ENCODE measurements at regions not wholly inside any gene's neighbourhood (a gene's known extent, or its start where the extent isn't known, plus 50 kb on each side); places are given as distances from the start of the nearest gene placed in this dataset.

GRCh38 chr14:22158560-22158959 lies 430.5 kb downstream of the DAD1 start:
- no peak overlapping the region for H3K4me3 ChIP-seq (ENCODE audit: low read depth, low read length)
- TF ChIP-seq CTCF (conservative IDR thresholded peaks at IDR 0.05; ENCODE audit: low read depth, low read length): no peak
- no peak for DNase-seq (ENCODE audit: low read depth)

- TF ChIP-seq CTCF (conservative IDR thresholded peaks at IDR 0.05; ENCODE audit: low read depth, low read length): no peak
- H3K4me3 ChIP-seq (ENCODE audit: low read depth, low read length): no peak overlapping the region
- DNase-seq (ENCODE audit: low read depth): no peak
Observed at GRCh38 chr14:22155571-22155970, 433.5 kb downstream of the DAD1 start.

GRCh38 chr14:22152903-22153302 lies 436.1 kb downstream of the DAD1 start:
- DNase-seq (ENCODE audit: low read depth): no peak
- TF ChIP-seq CTCF (conservative IDR thresholded peaks at IDR 0.05; ENCODE audit: low read depth, low read length): no peak
- H3K4me3 ChIP-seq (ENCODE audit: low read depth, low read length): no peak overlapping the region

- no peak overlapping the region for H3K4me3 ChIP-seq (ENCODE audit: low read depth, low read length)
- no peak for DNase-seq (ENCODE audit: low read depth)
- no peak for TF ChIP-seq CTCF (conservative IDR thresholded peaks at IDR 0.05; ENCODE audit: low read depth, low read length)
Observed at GRCh38 chr14:22152161-22152870, 436.7 kb downstream of the DAD1 start.

GRCh38 chr14:22151121-22151520 lies 437.9 kb downstream of the DAD1 start:
- TF ChIP-seq CTCF (conservative IDR thresholded peaks at IDR 0.05; ENCODE audit: low read depth, low read length): no peak
- DNase-seq (ENCODE audit: low read depth): no peak
- H3K4me3 ChIP-seq (ENCODE audit: low read depth, low read length): no peak overlapping the region

GRCh38 chr14:22149058-22149457 lies 440.0 kb downstream of the DAD1 start:
- DNase-seq (ENCODE audit: low read depth): no peak
- H3K4me3 ChIP-seq (ENCODE audit: low read depth, low read length): no peak overlapping the region
- no peak for TF ChIP-seq CTCF (conservative IDR thresholded peaks at IDR 0.05; ENCODE audit: low read depth, low read length)

- no peak for TF ChIP-seq CTCF (conservative IDR thresholded peaks at IDR 0.05; ENCODE audit: low read depth, low read length)
- H3K4me3 ChIP-seq (ENCODE audit: low read depth, low read length): no peak overlapping the region
- no peak for DNase-seq (ENCODE audit: low read depth)
Observed at GRCh38 chr14:22147716-22148115, 441.3 kb downstream of the DAD1 start.

All from choroid plexus epithelial cell (primary cell).